Keratinocyte (primary cell): ENCODE measurements at regions not wholly inside any gene's neighbourhood (a gene's known extent, or its start where the extent isn't known, plus 50 kb on each side); places are given as distances from the start of the nearest gene placed in this dataset.

ENCODE experiments used
- DNase-seq: peaks from one replicate; pipeline ENCODE4 v3.0.0-alpha.2; 2011; ENCODE audit warnings: low read depth, missing footprints, low spot score
- FAIRE-seq: peaks from 2 replicates; lab custom pipeline; 2011; peaks lifted over from hg19 to GRCh38; lab: Jason Lieb, UNC
- H2AFZ ChIP-seq: 2 replicates; pipeline ENCODE4 v1.6.0; 2012; ENCODE audit warnings: low read length, control low read depth, inconsistent platforms; ENCODE audit not compliant: control insufficient read depth
- H3K27ac ChIP-seq: 2 replicates; pipeline ENCODE4 v1.5.1; 2011; ENCODE audit warnings: low read length; ENCODE audit not compliant: control insufficient read depth, insufficient read depth
- H3K27me3 ChIP-seq: 3 replicates; pipeline ENCODE4 v1.6.0; 2011; ENCODE audit warnings: low read length; ENCODE audit not compliant: control insufficient read depth, insufficient read depth; ENCODE audit errors: extremely low read depth
- H3K36me3 ChIP-seq, 2 experiments: 2 replicates in 1 of 2; 3 replicates in 1 of 2; pipeline ENCODE4 v1.5.1; 2011; ENCODE audit warnings: low read length in 2 of 2, mild to moderate bottlenecking in 1 of 2; ENCODE audit not compliant: control insufficient read depth in 2 of 2, insufficient read depth in 2 of 2; ENCODE audit errors: extremely low read depth in 1 of 2
- H3K4me1 ChIP-seq: 3 replicates; pipeline ENCODE4 v1.5.1; 2011; ENCODE audit warnings: low read length; ENCODE audit not compliant: control insufficient read depth, insufficient read depth; ENCODE audit errors: extremely low read depth
- H3K4me2 ChIP-seq: 3 replicates; pipeline ENCODE4 v1.6.0; 2011; ENCODE audit warnings: low read depth, low read length; ENCODE audit not compliant: control insufficient read depth, insufficient read depth; ENCODE audit errors: extremely low read depth
- H3K4me3 ChIP-seq, 3 experiments: fragments of 200-600 bp in 1 of 3; sonication (generic) in 1 of 3; 2 replicates in 2 of 3; 3 replicates in 1 of 3; pipeline ENCODE4 v1.5.1; 2011 to 2016; ENCODE audit warnings: low read length in 3 of 3, mild to moderate bottlenecking in 3 of 3, control low read depth in 2 of 3, inconsistent platforms in 1 of 3, low read depth in 1 of 3, mixed read lengths in 1 of 3, mixed run types in 1 of 3, moderate library complexity in 1 of 3; ENCODE audit not compliant: control insufficient read depth in 2 of 3, insufficient read depth in 2 of 3; ENCODE audit errors: extremely low read depth in 1 of 3
- H3K79me2 ChIP-seq: 2 replicates; pipeline ENCODE4 v1.6.0; 2012; ENCODE audit warnings: low read length; ENCODE audit not compliant: control insufficient read depth, insufficient read depth
- H3K9ac ChIP-seq: 3 replicates; pipeline ENCODE4 v1.6.0; 2011; ENCODE audit warnings: low read length; ENCODE audit not compliant: control insufficient read depth, insufficient read depth; ENCODE audit errors: extremely low read depth
- H3K9me1 ChIP-seq: 3 replicates; pipeline ENCODE4 v1.6.0; 2011; ENCODE audit warnings: low read length; ENCODE audit not compliant: control insufficient read depth, insufficient read depth; ENCODE audit errors: extremely low read depth
- H3K9me3 ChIP-seq: 2 replicates; pipeline ENCODE4 v1.5.1; 2012; ENCODE audit warnings: low read depth, low read length; ENCODE audit not compliant: control insufficient read depth
- H4K20me1 ChIP-seq: 3 replicates; pipeline ENCODE4 v1.6.0; 2011; ENCODE audit warnings: low read length; ENCODE audit not compliant: control insufficient read depth, insufficient read depth; ENCODE audit errors: extremely low read depth
- CTCF ChIP-seq, 3 experiments: IDR thresholded peaks in 1 of 3; conservative IDR thresholded peaks in 1 of 3; optimal IDR thresholded peaks in 1 of 3; 2 replicates in 2 of 3; 3 replicates in 1 of 3; pipeline versions ENCODE3 to v1.5.1; 2011; ENCODE audit warnings: low read length in 3 of 3, mild to moderate bottlenecking in 3 of 3, moderate library complexity in 2 of 3, control low read depth in 1 of 3, inconsistent platforms in 1 of 3; ENCODE audit not compliant: insufficient read depth in 2 of 3; ENCODE audit errors: extremely low read depth in 1 of 3
- EZH2 ChIP-seq: IDR thresholded peaks from one replicate; pipeline ENCODE4 v1.6.1; 2012; ENCODE audit warnings: inconsistent platforms, mild to moderate bottlenecking, low read length, moderate library complexity
- dilution Hi-C: fragments of 300-500 bp; cut with MboI; formaldehyde crosslinking; loops from one replicate; pipeline ENCODE4 v1.7.0; 2020; ENCODE audit warnings: low sequenced_read_pairs; ENCODE audit not compliant: extremely low pct_ligation_motif_present

DNA sequence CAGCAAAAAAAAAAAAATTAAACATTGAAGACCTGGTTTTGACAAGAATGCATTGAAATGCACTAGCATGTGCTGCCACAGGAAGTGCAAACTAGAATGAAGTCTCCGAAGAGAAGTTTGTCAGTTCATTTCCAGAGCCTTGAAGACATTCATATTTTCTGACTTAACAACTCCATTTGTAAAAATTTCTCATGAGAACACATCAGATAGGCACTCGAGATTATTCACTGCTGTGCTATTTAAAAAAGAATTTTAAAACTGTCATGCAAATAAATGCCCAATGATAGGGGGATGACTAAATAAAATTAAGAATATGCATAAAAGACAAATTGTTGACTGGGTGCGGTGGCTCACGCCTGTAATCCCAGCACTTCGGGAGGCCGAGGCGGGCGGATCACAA, 394.6 kb upstream of the JARID2 start:
- Histone ChIP-seq H2AFZ (no peak overlapping the region), H3K79me2 (no peaks in the 10 kb centered on the region), H3K9me3 (no peaks in the 10 kb centered on the region), H3K9me1 (no peaks in the 10 kb centered on the region), H3K4me3 (no peak overlapping the region), H3K9ac (no peak overlapping the region), H4K20me1 (no peaks in the 10 kb centered on the region), H3K4me1 (no peaks in the 10 kb centered on the region), H3K36me3 (no peaks in the 10 kb centered on the region), H3K4me2 (no peak overlapping the region), H3K27ac (no peak overlapping the region), H3K27me3 (no peaks in the 10 kb centered on the region)
- FAIRE-seq (no peak), DNase-seq (no peak)
- dilution Hi-C loops, result no loop called here
- TF ChIP-seq CTCF (optimal IDR thresholded peaks at IDR 0.05 in 1 of 3, IDR thresholded peaks at IDR 0.05 in 1 of 3, conservative IDR thresholded peaks at IDR 0.05 in 1 of 3; ENCODE audit: extremely low read depth in 1 of 3, insufficient read depth in 2 of 3, low read length in 3 of 3) (no peak), EZH2 (no peak)

- Histone ChIP-seq H3K4me1 (no peaks in the 10 kb centered on the region), H3K36me3 (no peaks in the 10 kb centered on the region), H3K9me3 (no peaks in the 10 kb centered on the region), H3K9me1 (no peaks in the 10 kb centered on the region), H3K4me2 (no peak overlapping the region), H2AFZ (no peak overlapping the region), H3K27me3 (no peaks in the 10 kb centered on the region), H4K20me1 (no peaks in the 10 kb centered on the region), H3K4me3 (no peak overlapping the region), H3K27ac (no peak overlapping the region), H3K79me2 (no peaks in the 10 kb centered on the region), H3K9ac (no peak overlapping the region)
- dilution Hi-C loops, result no loop called here
- DNase-seq (no peak), FAIRE-seq (no peak)
- TF ChIP-seq CTCF (optimal IDR thresholded peaks at IDR 0.05 in 1 of 3, IDR thresholded peaks at IDR 0.05 in 1 of 3, conservative IDR thresholded peaks at IDR 0.05 in 1 of 3; ENCODE audit: extremely low read depth in 1 of 3, insufficient read depth in 2 of 3, low read length in 3 of 3), result no peak
These were observed 393.5 kb upstream of the JARID2 start for GRCh38 chr6:14852375-14852774.
